Endodermal cell (in vitro differentiated cells): ENCODE measurements at regions not wholly inside any gene's neighbourhood (a gene's known extent, or its start where the extent isn't known, plus 50 kb on each side); places are given as distances from the start of the nearest gene placed in this dataset.
A peak's percentile ranks its signal among the peaks of the same experiment; 100 is the strongest.

ENCODE experiments used
- DNase-seq: peaks from one replicate; pipeline ENCODE4 v3.0.0-alpha.2; 2017
- H3K27ac ChIP-seq: 2 replicates; pipeline ENCODE4 v1.5.1; 2013; ENCODE audit warnings: mild to moderate bottlenecking, low read depth, low read length, moderate library complexity
- H3K27me3 ChIP-seq: 2 replicates; pipeline ENCODE4 v1.6.1; 2013; ENCODE audit warnings: mild to moderate bottlenecking, low read length, moderate library complexity; ENCODE audit not compliant: insufficient read depth, control insufficient read depth, poor library complexity, severe bottlenecking
- H3K36me3 ChIP-seq: 2 replicates; pipeline ENCODE4 v1.7.0; 2013; ENCODE audit warnings: mild to moderate bottlenecking, low read length, moderate library complexity; ENCODE audit not compliant: control insufficient read depth, insufficient read depth
- H3K4me1 ChIP-seq: one replicate; pipeline ENCODE4 v1.7.0; 2013; ENCODE audit warnings: low read length; ENCODE audit not compliant: control insufficient read depth, insufficient read depth
- H3K4me3 ChIP-seq: 2 replicates; pipeline ENCODE4 v1.5.1; 2013; ENCODE audit warnings: mild to moderate bottlenecking, low read length, moderate library complexity
- H3K9ac ChIP-seq: 2 replicates; pipeline ENCODE4 v1.6.1; 2013; ENCODE audit warnings: mild to moderate bottlenecking, low read length, moderate library complexity; ENCODE audit not compliant: poor library complexity, severe bottlenecking; ENCODE audit errors: extremely low read depth
- H3K9me3 ChIP-seq: 2 replicates; pipeline ENCODE4 v1.6.1; 2013; ENCODE audit warnings: mild to moderate bottlenecking, low read length, moderate library complexity; ENCODE audit not compliant: control insufficient read depth
- H3K27ac Mint-ChIP-seq: 2 replicates; pipeline ENCODE4 v1.8.0; 2020; ENCODE audit warnings: mixed read lengths
- H3K27me3 Mint-ChIP-seq: 2 replicates; pipeline ENCODE4 v1.8.0; 2021; ENCODE audit warnings: mild to moderate bottlenecking, mixed read lengths; ENCODE audit not compliant: insufficient read depth
- H3K36me3 Mint-ChIP-seq: 2 replicates; pipeline ENCODE4 v1.8.0; 2020; ENCODE audit warnings: low read depth, mixed read lengths
- H3K4me1 Mint-ChIP-seq: 2 replicates; pipeline ENCODE4 v1.8.0; 2020; ENCODE audit warnings: mixed read lengths
- H3K4me3 Mint-ChIP-seq: 2 replicates; pipeline ENCODE4 v1.8.0; 2020; ENCODE audit warnings: mild to moderate bottlenecking, moderate library complexity, mixed read lengths
- H3K9me3 Mint-ChIP-seq: 2 replicates; pipeline ENCODE4 v1.8.0; 2020; ENCODE audit warnings: mild to moderate bottlenecking, mixed read lengths
- WGBS, 2 experiments: methylation state at CpG; one replicate each; pipeline versions ENCODE4 v1.1.5 to v1.1.7; 2013; ENCODE audit warnings: missing lambda C conversion rate in 2 of 2, mixed read lengths in 1 of 2; ENCODE audit not compliant: insufficient coverage in 1 of 2, insufficient read length in 1 of 2; 5-methylcytosine and 5-hydroxymethylcytosine counted together
- TF ChIP-seq, protein P1 (sequence below): fragments of 200-600 bp; sonication (generic); conservative IDR thresholded peaks from 2 replicates; pipeline ENCODE4 v1.5.0; 2021; ENCODE audit warnings: antibody characterized with exemption, mild to moderate bottlenecking

DNA sequence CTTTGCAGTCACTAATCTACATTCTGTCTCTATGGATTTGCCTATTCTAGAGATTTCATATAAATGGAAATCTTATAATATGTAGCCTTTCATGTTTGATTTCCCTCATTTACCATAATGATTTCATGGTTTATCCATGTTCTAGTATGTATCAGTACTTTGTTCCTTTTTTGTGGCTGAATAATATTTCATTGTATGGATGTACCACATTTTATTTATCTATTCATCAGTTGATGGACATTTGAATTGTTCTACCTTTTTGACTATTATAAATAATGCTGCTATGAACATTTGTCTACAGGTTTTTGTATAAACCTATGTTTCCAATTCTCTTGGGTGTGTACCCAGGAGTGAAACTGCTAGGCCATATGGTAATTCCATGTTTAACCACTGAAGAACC is 221.1 kb downstream of the ICOS start:
- Mint-ChIP-seq H3K4me1 (no peaks in the 10 kb centered on the region), H3K27me3 (no peaks in the 10 kb centered on the region), H3K4me3 (no peak overlapping the region), H3K36me3 (no peaks in the 10 kb centered on the region), H3K9me3 (peaks cover 14% of the 10 kb centered on the region), H3K27ac (no peak overlapping the region)
- peaks cover 9% of the 10 kb centered on the region for H3K9me3 ChIP-seq
- no peaks in the 10 kb centered on the region for H3K4me1 ChIP-seq
- TF ChIP-seq, protein P1, sequence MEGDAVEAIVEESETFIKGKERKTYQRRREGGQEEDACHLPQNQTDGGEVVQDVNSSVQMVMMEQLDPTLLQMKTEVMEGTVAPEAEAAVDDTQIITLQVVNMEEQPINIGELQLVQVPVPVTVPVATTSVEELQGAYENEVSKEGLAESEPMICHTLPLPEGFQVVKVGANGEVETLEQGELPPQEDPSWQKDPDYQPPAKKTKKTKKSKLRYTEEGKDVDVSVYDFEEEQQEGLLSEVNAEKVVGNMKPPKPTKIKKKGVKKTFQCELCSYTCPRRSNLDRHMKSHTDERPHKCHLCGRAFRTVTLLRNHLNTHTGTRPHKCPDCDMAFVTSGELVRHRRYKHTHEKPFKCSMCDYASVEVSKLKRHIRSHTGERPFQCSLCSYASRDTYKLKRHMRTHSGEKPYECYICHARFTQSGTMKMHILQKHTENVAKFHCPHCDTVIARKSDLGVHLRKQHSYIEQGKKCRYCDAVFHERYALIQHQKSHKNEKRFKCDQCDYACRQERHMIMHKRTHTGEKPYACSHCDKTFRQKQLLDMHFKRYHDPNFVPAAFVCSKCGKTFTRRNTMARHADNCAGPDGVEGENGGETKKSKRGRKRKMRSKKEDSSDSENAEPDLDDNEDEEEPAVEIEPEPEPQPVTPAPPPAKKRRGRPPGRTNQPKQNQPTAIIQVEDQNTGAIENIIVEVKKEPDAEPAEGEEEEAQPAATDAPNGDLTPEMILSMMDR: no peak
- H3K27ac ChIP-seq: no peak overlapping the region
- no peak overlapping the region for H3K9ac ChIP-seq
- H3K27me3 ChIP-seq: no peaks in the 10 kb centered on the region
- peak overlapping the region; percentile 2 for H3K4me3 ChIP-seq
- H3K36me3 ChIP-seq: no peaks in the 10 kb centered on the region
- DNase-seq: no peak

DNA sequence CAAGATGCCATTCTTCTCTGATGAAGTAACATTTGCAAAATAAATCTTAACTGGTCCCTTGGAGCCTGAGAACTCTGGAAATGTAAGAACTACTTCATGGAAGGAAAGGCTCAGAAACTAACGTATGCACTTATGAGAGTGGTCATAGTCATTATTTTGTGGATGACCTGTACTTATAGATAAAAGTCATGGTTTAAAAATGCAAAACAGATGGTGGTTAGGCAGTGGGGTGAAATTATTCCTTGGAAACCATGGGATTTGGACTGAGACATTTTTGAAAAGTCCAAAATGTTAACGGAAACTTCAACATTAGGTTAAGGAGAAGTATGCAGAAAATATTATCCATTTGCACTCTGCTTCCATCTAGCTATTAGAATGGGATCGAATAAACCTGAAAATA is 223.0 kb downstream of the ICOS start:
- Histone ChIP-seq H3K4me3 (no peak overlapping the region), H3K9ac (no peak overlapping the region), H3K36me3 (no peaks in the 10 kb centered on the region), H3K9me3 (peaks cover 9% of the 10 kb centered on the region), H3K27ac (no peak overlapping the region), H3K4me1 (no peaks in the 10 kb centered on the region), H3K27me3 (no peaks in the 10 kb centered on the region)
- no peaks in the 10 kb centered on the region for H3K27me3 Mint-ChIP-seq
- no peak for DNase-seq
- H3K4me1 Mint-ChIP-seq: no peaks in the 10 kb centered on the region
- H3K4me3 Mint-ChIP-seq: no peak overlapping the region
- TF ChIP-seq, protein P1: no peak
- peaks cover 14% of the 10 kb centered on the region for H3K9me3 Mint-ChIP-seq
- no peak overlapping the region for H3K27ac Mint-ChIP-seq
- H3K36me3 Mint-ChIP-seq: no peaks in the 10 kb centered on the region
- 83 to 93% methylated on average over 2 to 3 of the region's 3 CpGs for WGBS, 2 experiments

DNA sequence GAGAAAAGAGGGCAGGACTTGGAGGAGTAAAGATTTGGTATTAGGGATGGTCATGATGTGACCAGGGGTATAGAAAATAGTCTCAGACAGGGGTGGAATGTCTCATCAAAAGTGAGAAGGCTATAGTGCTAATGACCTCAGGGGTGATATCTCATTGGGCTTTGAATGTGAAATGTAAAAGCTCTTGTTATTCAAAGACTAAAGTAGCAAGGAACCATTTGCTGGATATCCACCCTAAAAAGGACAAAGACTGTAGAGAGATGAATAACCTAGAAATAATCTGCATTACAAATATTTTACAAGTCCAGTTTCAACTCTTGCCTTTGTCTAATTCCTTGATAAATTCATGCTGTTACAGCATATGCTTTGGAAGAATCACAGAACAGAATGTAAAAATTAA is 224.4 kb downstream of the ICOS start:
- H3K9me3 Mint-ChIP-seq: peaks cover 14% of the 10 kb centered on the region
- no peaks in the 10 kb centered on the region for H3K4me1 ChIP-seq
- no peak overlapping the region for H3K4me3 ChIP-seq
- H3K9me3 ChIP-seq: peaks cover 9% of the 10 kb centered on the region
- H3K27me3 ChIP-seq: no peaks in the 10 kb centered on the region
- TF ChIP-seq, protein P1: no peak
- no peak for DNase-seq
- no peak overlapping the region for H3K9ac ChIP-seq
- no peaks in the 10 kb centered on the region for H3K36me3 ChIP-seq
- no peaks in the 10 kb centered on the region for H3K36me3 Mint-ChIP-seq
- no peak overlapping the region for H3K27ac ChIP-seq
- H3K4me3 Mint-ChIP-seq: no peak overlapping the region
- no peak overlapping the region for H3K27ac Mint-ChIP-seq
- no peaks in the 10 kb centered on the region for H3K27me3 Mint-ChIP-seq
- H3K4me1 Mint-ChIP-seq: no peaks in the 10 kb centered on the region
